Activated gamma-delta T cell (primary cell): ENCODE measurements at regions not wholly inside any gene's neighbourhood (a gene's known extent, or its start where the extent isn't known, plus 50 kb on each side); places are given as distances from the start of the nearest gene placed in this dataset.
"Not testable (repeated sequence)": the region's sequence is repeated elsewhere in the genome, so short reads cannot be mapped to it uniquely, and the experiment has no call there.

ENCODE experiments used
- DNase-seq: peaks from one replicate; lab custom pipeline; 2025; lab: John Stamatoyannopoulos, UW

DNA sequence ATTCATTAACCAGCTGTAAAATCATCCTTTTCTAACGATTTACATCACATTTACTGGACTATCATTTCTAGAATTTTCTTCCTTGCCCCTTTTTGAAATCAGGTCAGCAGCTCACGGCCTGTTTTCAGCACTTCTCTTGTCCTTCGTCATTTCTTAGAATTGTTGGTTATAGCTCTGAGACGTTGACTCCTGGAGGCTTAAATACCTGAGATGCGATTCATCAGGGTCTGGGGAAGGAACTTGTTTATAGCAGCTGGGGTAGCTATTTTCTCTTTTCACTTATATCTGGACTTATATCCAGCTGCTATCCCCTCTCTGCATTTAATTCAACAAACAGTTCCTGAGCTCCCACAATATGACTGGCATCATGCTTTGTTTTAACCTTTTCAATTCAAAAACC lies 338.7 kb upstream of the TNRC6C start:
- no peak for DNase-seq

DNA sequence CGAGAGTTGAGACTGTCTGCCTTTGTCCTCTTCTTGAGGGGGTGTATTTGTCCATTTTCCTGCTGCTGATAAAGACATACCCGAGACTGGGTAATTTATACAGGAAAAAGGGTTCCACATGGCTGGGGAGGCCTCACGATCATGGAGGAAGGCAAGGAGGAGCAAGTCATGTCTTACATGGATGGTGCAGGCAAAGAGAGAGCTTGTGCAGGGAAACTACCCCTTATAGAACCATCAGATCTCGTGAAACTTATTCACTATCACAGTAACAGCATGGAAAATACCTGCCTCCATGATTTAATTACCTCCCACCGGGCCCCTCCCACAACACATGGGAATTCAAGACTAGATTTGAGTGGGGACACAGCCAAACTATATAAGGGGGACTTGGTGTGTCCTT lies 338.2 kb upstream of the TNRC6C start:
- DNase-seq = no peak

DNA sequence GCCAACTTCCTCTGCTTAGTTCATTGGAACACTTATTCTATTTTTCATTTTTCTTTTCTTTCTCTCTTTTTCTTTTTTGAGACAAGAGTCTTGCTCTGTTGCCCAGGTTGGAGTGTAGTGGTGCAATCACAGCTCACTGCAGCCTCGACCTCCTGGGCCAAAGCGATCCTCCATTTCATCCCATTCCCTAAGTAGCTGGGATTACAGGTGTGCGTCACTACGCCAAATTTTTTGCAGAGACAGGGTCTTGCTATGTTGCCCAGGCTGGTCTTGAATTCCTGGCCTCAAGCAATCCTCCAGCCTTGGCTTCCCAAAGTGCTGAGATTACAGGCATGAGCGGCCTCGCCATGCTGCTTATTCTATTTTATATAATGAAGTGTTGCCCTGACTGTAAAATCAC lies 336.4 kb upstream of the TNRC6C start:
- DNase-seq = not testable (repeated sequence)

DNA sequence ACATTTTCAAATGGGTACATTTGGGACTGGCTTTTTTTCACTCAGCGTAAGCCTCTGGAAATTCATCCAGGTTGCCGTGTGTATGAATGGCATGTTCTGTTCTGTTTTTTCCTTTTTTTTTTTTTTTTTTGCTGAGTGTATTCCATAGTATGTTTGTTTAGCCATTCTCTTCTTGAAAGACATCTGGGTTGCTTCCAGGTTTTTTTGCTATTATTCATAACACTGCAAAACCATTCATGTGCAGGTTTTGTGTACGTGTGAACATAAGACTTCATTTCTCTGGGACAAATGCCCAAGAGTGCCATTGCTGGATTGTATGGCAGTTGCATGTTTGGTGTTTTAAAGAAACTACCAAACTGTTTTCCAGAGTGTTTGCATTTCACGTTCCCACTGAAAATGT lies 335.9 kb upstream of the TNRC6C start:
- no peak for DNase-seq

DNA sequence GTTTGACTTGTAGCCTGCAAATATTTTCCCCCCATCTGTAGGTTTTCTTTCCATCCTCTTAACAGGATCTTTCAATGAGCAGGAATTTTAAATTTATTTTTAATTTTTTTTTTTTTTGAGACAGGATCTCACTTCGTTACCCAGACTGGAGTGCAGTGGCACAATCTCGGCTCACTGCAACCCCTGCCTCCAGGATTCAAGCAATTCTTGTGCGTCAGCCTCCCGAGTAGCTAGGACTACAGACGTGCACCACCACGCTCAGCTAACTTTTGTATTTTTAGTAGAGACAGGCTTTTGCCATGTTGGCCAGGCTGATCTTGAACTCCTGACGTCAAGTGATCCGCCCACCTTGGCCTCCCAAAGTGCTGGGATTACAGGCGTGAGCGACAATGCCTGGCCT lies 335.2 kb upstream of the TNRC6C start:
- not testable (repeated sequence) for DNase-seq

DNA sequence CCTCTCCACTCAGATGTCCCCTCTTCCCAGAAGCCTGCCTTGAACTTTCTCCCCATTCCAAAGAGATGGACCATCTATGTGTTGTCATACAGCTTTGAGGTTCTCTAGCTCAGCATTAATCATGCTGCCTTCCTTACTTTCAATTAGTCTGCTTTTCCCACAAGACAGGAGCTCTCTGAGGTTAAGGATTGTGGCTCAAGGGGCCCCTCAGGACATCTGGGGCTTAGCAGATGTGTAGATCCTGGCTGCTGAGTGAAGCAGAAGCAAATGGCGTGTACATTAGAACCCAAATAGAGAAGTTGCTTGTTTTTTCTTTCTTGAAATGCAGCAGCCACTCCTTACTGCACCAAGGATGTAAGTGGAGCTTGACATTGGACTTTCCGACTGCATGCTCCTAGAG lies 330.5 kb upstream of the TNRC6C start:
- no peak for DNase-seq

DNA sequence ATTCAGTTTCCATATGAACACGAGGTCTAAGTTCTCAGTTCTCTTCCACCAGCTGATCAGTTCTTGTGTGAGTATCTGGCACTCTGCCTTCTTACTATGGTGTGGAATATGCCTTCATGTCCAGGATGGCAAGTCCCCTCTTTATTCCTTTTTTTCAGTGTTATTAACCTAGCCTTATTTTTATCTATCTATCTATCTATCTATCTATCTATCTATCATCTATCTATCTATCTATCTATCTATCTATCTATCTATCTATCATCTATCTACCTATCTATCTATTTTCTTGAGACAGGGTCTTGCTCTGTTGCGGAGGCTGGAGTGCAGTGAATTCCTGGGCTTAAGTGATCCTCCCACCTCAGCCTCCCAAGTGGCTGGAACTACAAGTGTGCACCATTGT lies 329.2 kb upstream of the TNRC6C start:
- DNase-seq = not testable (repeated sequence)

DNA sequence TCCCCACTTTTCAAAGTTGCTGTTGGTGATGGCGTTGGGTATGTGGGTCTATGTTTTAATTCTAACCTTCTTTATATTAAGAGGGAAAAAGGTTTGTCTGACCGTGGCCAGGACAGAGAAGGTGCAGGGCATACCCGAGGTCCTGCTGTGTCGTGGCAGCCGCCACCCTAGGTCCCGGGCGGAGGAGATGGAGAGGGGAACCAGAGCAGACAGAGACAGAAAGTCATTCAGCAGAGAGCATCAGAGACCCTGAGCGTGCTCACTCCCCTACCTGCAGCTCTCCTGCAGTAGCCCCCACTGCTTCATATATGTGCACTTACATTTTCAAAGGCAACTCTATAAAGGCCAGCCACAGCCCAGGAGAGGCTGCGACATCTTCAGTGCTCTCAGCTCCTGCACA lies 327.2 kb upstream of the TNRC6C start:
- DNase-seq = no peak

DNA sequence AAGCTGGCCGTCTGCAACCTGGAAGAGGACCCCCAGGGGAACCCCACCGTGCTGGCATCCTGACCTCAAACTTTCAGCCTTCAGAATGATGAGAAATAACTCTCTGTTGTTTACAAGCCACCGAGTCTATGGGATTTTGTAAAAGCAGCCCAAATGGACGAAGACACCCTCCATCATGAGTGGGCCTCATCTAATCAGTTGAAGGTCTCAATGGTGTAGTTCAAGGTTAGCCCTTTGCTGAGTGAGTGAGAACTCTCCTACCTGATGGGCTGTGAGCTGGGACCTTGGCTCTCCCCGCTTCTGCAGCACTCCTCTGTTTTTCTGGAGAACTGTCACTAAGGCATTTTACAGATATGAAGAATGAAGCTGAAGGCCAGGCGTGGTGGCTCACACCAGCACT lies 325.9 kb upstream of the TNRC6C start:
- DNase-seq = no peak

DNA sequence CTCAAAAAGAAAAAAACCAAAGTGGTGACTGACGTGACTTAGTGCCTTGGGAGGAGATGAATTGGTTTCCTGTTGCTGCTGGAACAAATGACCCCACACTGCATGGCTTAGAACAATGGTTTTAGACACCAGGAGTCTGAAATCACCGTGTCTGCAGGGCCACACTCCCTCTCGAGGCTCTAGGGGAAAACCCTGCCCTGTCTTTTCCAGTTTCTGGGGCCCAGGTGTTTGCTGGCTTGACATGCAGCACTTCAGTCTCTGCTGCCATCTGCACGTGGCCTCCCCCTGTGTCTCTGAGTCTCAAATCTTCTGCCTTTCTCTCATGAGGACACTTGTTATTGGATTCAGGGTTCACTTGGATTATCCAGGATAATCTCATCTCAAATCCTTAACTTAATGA lies 323.8 kb upstream of the TNRC6C start:
- no peak for DNase-seq

DNA sequence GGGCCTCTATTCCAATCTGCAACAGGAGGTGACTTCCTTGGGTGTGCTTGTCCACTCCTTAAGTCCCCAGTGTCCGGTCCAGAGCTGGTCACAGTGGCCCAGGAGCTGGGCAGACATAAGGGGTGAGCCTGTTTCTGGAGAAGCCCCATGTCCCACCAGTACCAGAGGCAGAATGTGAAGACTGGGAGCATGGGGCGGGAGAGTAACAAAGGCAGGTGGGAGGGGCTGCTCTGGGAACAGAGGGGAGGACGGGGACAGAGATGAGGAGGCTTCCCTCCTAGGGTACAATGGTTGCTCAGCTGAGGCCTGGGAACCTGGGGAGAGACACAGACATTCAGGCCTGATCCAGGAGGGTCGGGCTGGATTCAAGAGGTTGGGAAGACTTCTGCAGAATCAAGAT lies 323.3 kb upstream of the TNRC6C start:
- no peak for DNase-seq

DNA sequence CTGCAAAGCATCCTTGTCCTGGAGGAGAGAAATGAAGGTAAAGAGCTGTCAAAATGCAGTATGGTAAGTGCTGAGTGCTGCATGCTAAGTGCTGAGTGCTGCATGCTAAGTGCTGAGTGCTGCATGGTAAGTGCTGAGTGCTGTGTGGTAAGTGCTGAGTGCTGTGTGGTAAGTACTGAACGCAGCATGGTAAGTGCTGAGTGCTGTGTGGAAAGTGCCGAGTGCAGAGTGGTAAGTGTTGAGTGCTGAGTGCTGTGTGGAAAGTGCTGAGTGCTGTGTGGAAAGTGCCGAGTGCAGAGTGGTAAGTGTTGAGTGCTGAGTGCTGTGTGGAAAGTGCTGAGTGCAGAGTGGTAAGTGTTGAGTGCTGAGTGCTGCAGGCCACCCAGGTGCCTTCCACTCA lies 322.7 kb upstream of the TNRC6C start:
- DNase-seq = not testable (repeated sequence)

DNA sequence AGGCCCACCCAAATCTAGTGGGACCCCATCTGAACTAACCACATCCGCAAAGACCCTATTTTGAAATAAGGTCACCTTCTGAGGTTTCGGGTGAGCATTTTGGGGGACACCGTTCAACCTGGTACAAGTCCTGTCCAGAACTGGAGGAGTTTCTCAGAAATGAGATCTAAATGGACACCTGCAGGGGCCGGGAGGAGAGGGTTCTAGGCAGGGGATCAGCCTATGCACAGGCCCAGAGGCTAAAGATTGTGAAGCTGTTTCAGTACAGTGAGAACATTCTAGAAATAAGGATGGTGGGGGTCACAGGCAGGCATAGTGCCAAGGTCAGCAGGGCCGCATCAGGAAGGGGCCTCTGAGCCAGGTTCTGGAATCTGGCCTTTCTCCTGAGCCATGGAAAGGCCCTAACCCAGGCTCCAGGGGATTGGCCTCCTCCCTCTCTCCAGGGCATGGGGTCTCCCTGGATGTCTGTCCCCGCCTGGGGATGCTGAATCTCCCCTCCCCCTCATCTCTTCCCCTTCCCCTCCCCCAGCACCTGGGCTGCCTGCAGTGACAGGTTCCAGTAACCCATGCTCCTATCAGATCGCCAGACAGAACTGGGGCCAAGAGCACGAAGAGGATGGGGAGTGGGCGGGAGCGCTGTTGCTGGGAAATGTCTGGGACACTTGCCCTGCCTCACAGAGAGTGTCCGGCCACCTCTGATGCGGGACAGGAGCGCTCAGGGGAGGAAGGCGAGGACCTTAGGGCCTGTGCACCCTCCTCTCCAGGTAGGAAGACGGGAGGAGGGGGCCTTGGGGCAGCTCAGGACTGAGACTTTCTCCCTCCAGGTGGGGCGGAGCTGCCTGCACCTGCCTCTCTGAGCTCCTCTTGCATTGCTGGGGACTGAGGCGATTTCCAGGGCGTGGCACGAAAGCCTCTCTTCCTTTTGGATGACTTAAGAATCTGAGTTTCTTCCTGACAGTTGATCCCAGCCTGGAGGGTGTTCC lies 321.4 kb upstream of the TNRC6C start:
- DNase-seq = no peak

DNA sequence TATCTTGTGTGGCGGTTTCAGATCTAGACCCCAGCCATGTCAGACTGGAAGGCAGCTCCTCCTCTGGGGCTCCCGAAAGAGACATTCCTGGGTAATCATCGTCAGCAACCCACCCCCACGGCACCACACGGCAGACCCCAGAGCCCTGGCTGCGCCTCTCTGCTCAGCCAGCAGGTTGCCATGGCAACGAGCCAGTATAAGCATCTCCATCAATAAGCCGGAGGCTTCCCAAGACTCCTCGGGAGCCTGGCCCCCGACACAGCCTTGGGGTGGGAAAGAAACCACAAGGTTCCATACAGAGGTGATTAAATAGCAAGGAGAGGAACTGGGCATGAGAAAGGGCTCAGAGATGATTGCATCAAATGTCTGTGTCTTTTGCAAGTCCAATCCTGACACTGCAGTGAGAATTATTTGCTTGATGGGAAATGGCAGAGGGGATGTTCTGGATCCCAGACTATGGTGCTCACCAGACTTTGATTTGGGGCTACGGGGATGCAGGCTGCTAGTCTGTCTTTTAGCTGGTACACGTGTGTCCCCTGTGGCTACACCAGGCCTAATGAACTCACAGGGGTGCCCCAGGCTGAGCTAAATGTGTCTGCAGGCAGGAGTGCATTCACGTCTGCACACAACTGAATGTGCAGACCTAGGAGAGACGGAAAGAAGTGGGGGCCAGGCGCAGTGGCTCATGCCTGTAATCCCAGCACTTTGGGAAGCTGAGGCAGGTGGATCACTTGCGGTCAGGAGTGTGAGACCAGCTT lies 320.5 kb upstream of the TNRC6C start:
- no peak for DNase-seq

DNA sequence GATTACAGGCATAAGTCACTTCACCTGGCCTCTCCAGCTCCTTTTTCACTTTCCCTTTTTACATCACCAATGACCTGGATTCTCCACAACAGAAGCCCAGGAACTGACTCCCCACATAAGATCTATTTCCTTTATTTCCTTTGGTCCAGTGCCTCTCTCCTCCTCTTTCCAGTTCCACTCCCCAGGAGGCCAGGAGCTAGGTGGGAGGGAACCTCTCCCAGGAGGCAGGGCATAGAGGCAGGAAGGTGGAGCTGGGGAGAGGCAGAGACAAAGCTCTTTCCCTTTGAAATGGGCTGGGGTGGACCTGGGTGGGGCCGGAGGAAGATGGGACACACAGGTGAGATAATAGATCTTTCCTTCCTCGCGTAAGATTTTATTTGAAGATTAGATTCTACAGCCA lies 318.3 kb upstream of the TNRC6C start:
- no peak for DNase-seq

DNA sequence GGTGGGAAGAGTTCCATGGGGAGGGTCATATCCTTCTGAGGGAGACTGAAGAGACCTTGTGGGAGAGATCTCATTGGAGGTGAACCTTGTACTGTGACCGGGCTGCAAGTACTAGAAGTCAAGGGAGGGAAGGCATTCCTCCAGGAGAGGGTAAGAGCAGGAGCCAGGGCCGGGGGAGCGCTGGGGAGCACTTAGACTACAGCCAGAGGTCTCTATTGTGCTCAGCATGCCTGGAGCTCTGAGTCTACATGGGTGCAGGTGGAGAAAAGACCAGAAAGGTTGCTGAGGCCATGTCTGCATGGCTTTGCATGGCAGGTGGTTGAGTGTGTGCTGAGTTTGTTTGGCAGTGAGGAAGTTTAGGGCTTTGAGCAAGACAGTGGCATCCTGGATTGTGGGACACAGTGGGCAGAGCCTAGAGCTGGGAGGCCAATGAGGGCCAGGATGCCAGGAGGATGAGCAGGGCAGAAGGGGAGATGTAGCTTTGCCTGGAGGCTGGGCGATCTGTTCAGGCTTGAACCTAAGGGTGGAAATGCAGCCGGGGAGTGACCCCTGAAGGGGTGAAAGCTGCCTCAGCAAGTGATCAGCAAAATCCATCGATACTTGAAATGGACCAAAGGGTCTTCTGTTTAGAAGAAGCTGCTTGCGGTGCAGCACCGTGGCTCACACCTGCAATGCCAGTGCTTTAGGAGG lies 317.4 kb upstream of the TNRC6C start:
- no peak for DNase-seq

DNA sequence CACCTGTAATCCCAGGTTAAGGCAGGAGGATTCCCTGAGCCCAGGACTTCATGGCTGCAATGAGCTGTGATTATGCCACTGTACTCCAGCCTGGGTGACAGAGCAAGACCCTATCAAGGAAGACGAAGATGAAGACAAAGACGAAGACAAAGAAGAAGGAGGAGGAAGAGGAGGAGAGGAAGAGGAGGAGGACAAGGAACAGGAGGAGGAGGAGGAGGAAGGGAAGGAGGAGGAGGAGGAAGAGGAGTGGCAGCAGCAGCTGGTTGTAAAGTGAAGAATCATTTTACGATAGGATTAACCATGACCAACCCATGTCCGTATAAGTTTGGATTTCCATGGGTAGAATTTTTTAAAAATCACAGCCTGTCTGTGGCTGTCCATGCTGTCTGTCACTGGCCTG lies 316.8 kb upstream of the TNRC6C start:
- DNase-seq = no peak

DNA sequence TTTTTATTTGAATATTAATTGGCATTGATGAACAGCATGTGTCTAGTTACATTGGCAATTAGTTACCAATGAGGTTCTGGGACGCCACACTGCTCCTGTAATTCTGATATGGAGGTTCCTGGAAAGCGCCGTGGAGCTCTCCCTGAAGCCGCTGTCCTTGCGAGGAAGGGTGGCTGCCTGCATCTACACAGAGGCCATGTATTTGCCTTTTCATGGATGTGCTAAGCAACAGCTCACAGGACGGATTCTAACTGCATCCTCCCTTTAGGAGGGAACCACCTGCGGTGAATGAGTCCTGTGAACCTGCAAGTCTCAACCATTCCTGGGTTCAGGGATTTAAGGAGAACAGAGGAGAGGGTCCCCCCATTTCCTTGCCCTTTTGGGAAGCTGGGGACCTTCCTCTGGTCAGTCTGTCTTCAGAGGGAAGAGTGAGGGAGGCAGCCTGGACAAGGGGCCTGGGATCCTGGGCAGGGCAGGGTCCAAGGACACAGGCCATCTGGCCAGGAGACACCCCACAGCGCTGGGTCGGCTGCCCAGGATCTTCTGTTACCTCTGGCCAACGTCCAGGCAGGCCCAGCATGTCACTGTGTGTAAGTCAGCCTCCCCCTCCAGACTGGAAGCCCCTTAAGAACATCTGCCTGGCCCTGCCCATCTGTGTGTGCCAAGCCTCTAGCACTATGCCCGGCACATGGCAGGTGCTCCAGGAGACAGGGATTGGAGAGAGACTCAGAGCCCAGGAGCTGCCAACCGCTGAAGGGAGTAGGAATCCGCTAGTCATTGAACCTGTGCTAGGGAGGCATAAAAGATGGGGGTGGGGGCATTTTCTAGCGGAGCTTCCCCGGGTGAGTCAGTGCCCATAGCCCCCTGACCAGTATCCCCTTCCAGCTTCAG lies 314.1 kb upstream of the TNRC6C start:
- DNase-seq = no peak

DNA sequence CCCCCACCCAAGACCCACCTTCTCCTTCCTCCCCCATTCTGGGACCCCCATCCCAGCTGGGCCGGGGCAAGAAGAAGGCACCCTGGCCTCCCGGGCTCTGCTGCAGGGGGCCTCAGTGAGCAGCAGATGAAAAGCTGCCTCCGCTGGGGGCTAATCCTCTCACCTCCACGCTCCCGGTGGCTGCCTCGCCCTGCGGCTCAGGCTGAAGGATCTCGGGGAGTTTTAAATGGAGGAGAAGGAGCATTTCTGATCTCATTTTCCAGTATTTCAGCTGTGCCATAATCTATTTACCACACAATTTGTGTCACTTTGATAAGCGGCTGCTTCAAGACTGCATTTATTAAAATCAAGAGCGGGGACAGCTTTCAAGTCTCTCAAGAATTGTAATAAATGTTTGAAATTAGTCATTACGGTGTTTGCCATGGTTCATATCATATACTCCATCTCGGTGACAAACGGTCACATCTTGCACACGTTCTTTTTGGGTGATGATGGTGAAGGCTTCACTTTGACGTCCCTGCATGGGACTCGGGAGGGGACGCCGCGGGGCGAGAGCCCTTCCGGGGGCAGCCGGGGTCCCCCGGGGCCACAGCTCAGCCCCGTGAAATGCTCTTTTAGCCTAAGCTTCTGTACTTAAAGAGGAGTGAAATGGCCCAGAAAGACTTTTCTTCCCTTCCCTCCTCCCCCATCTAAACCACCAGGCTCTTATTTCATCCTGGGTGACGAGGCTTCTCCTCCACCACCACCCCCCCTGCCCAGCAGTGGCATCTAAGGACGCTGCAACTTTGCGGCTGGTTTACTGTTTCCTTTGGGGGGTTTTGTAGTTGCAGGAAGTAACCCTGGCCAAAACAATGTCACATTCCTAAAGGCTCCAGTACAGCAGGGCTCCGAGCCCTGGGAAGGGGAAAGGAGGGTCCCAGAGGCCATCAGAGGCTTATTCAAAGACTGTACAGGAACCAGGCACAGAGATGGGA lies 313.1 kb upstream of the TNRC6C start:
- peak; percentile 19 for DNase-seq

DNA sequence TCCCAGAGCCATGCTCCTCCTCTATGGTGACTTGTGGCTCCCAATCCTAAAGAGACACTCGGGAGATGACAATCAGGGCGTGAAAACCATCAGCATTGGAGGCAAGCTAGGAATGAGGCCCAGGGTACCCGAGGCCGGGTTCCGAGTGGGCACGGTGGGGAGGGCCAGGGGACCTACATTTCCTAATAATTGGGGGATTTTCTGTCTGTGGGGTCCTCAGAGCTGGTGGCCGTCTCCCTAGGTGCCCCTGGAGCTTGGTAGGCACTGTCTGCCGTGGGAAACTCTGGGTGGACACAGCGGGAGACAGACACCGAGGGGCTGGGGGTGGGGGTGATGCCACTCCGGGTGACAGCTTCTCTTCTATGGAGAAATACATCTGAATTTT lies 312.5 kb upstream of the TNRC6C start:
- DNase-seq = no peak
